Globus pallidus (tissue), 1 donor: ENCODE measurements at regions not wholly inside any gene's neighbourhood (a gene's known extent, or its start where the extent isn't known, plus 50 kb on each side); places are given as distances from the start of the nearest gene placed in this dataset.
"Not testable (repeated sequence)": the region's sequence is repeated elsewhere in the genome, so short reads cannot be mapped to it uniquely, and the experiment has no call there.

Experiments
- DNase-seq: peaks from one replicate; pipeline ENCODE4 v3.0.0-alpha.2; 2015; ENCODE audit warnings: low spot score

DNA sequence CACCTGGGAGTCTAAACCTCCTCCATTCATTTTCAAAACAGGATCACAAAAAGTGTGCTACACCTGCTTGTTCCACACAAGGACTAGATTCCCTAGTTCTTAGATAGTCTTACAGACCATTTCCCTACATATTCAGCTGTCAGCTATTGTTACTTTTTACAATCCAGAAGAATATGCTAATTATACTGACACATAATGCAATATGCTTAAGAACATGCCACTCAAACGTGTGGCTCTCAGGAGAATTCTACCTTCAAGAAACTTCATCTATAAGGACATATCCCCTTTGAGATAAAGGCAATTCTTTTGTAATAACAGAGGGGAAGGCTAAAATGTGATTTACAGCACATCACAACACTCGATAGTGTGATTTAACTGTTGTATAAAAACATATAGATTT is 456.1 kb upstream of the ARRDC3 start:
- no peak for DNase-seq

GRCh38 chr5:91830361-91830953 is 447.3 kb upstream of the ARRDC3 start:
- no peak for DNase-seq

- no peak for DNase-seq
These were observed 442.5 kb upstream of the ARRDC3 start for GRCh38 chr5:91825618-91826017.

GRCh38 chr5:91824406-91824805 is 441.3 kb upstream of the ARRDC3 start:
- DNase-seq: no peak

DNA sequence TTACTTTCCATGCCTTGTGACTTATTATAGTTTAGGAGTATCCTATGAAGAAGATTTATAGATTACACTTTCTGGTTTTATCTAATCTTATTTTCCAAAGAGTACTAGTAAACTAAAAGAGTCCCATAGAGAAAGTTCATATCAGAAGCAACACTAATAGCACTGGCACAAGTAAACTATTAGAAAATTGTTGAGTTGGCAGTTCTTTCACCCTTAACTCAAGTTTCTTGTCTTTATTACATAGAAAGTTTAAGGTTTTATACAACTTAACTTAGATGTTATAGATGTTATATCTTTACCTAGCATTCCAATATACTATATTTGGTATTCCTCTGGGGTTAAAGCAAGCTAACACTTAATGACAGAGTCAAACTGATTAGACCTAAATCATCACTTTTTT is 437.8 kb upstream of the ARRDC3 start:
- no peak for DNase-seq

GRCh38 chr5:91816681-91817080 is 433.6 kb upstream of the ARRDC3 start:
- DNase-seq: no peak

GRCh38 chr5:91797576-91797975 is 414.5 kb upstream of the ARRDC3 start:
- DNase-seq: no peak

DNA sequence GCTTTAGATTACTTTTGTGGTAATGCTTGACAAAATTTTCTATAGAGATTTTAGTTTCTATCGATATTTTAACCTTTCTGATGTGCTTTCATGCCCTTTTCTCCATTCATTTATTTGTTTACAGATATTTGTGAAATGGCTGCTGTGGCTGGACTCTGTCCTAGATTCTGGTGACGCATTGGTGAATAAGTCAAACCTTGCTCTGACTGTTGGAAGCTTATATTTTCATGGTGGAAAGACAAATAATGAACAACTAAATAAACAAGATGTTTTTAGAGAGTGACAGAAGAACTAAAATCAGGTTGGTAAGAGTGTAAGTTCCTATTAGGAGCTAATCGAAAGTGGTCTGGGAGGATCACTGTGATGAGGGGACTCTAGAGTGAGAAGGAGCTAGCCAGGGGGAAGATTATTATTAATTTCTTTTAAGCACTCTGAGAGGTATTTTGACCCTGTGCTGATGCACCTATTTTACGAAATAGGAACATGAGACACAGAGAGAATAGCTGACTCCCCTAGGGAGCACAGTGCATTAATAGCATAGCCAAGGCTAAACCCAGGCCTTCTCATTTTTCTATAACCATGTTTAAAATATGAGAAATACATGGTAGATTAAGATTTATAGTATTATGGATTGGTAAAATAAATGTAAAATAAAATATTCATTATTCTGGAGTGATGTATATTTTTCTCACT is 411.9 kb upstream of the ARRDC3 start:
- no peak for DNase-seq

DNA sequence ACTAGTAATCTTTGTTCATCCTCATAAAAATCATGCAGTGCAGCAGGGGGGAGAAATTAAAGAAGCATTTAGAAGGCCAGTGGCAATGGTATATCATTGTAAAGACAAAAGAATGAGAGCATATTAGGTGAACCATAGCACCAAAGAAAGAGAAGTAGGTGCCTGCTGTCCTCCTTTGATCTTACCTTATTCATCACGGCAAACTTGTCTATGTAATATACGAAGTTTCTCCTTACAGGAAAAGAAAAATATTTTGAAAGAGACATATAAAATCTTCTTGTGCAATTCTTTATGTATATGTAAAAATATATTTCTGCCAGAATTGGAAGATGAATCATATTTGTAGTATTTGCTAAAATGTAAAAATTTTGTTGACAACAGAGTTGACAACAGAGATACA is 411.3 kb upstream of the ARRDC3 start:
- no peak for DNase-seq

DNA sequence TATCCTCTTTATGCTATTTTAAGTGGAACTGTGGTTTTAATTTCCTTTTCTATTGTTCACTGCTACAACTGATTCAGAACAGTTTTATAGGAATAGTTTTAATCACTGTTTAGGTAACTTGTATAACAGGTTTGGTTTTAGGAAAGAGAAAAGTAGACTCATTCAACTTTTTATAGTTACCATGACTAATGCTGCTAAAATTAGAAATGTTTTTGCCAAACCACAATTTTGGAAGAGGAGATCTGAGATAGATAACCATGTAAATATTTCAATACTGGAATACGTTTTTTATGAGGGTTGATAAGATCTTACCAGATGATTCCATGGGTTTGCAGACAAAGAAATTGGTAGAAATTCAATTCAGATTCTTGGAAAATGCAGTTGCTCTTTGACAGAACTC is 404.6 kb upstream of the ARRDC3 start:
- DNase-seq: no peak

DNA sequence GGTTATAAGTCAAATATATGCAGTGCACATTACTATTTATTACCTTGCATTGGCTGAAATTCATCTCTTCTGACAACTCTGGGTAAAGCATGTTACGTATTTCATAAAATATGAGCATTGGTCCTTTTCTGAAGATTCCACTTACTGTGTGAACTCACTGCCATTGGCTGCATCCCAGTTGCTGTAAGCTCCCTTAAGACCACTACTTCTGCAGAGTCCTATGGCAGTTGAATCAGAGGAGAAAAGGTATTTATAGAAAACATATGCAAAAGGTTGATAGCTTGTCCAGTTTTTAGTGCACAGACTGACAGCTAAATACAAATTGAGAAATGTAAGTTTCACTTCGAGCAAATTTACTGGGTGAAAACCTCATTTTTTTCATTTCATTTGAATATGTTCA is 394.6 kb upstream of the ARRDC3 start:
- no peak for DNase-seq

DNA sequence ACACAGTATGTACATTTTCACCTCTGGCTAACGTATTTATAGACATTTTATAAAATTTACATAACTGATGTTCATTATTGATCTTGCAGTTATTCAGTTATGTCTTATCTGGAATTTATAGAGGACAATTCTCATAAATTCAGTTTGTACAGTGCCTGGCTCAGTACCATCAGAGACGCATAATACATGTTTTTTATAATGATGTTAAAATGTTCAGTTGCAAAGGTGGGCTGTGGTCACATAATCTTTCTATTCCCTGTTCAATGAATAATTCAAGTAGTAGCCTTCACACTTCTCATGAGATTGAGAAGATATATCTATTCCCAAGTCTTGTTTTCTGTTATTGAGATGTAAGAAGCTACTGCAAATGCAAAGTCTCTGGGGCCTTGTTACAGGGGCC is 393.1 kb upstream of the ARRDC3 start:
- no peak for DNase-seq

- DNase-seq: no peak
These were observed 387.3 kb upstream of the ARRDC3 start for GRCh38 chr5:91770400-91770799.

GRCh38 chr5:91757383-91757782 is 374.3 kb upstream of the ARRDC3 start:
- DNase-seq: not testable (repeated sequence)

DNA sequence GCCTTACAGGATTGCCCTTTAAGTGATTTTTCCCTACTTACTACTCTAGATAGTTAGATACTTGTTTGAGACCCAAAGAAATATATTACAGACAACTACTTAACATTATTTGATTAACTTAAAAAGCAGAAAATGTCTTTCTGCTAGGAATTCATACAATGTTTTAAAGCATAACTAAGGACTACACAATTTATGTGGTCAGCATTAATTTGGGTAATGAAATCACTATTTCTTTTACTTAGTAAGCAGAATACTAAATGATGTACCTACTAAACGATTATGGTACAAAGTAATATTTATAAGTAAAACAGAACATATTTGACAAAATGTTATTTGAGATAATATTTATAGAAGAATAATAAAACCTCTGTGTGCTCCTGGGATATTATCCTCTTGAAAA is 371.9 kb upstream of the ARRDC3 start:
- DNase-seq: no peak

GRCh38 chr5:91744470-91744869 is 361.4 kb upstream of the ARRDC3 start:
- DNase-seq: not testable (repeated sequence)

- no peak for DNase-seq
These were observed 359.4 kb upstream of the ARRDC3 start for GRCh38 chr5:91742550-91742949.

- DNase-seq: no peak
These were observed 358.8 kb upstream of the ARRDC3 start for GRCh38 chr5:91741764-91742505.

GRCh38 chr5:91730026-91730425 is 346.9 kb upstream of the ARRDC3 start:
- no peak for DNase-seq

GRCh38 chr5:91727463-91727862 is 344.3 kb upstream of the ARRDC3 start:
- DNase-seq: no peak

- DNase-seq: no peak
These were observed 339.8 kb upstream of the ARRDC3 start for GRCh38 chr5:91722736-91723467.

DNA sequence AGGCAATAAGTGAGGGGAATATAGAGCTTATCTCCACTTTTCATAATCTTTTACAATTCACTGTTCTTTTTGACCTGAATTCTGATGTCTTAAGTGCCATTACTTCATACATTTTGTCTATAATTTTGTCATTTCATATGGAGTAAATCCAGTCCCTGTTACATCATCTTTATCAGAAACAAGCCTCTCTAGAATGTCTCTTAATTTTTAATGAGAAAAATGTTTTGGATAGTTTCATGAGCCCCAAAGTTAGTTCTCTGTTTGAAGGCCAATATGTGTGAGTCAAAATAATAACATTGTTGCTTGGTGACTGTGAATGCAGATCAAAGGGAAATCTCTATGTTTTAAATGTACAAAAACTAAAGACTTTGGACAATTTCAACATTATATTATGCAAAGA is 329.6 kb upstream of the ARRDC3 start:
- no peak for DNase-seq

DNA sequence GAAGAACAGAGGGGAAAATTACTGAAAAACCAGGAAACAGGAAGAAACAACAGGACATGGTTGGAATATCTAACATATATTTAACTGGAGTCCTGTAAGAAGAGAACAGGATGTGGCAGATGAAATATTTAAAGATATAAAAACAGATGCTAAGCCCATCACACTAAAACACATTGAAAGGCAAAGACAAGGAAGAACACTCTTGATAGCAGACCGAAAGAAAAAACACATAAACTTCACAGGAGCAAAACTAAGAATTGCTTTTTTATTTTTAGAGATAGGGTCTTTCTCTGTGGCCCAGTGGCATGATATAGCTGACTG is 324.4 kb upstream of the ARRDC3 start:
- no peak for DNase-seq
